HEK293 (cell line): ENCODE measurements at regions not wholly inside any gene's neighbourhood (a gene's known extent, or its start where the extent isn't known, plus 50 kb on each side); places are given as distances from the start of the nearest gene placed in this dataset.

Source experiments
- CTCF ChIP-seq: fragments of 450-650 bp; formaldehyde crosslinking; IDR thresholded peaks from 2 replicates; pipeline ENCODE4 v1.5.1; 2016; ENCODE audit warnings: missing biosample characterization, missing genetic modification characterization
- FEZF1 ChIP-seq: fragments of 450-650 bp; formaldehyde crosslinking; IDR thresholded peaks from 2 replicates; pipeline ENCODE4 v1.5.1; 2016; ENCODE audit warnings: missing biosample characterization, missing genetic modification characterization
- ZBTB11 ChIP-seq: fragments of 450-650 bp; formaldehyde crosslinking; conservative IDR thresholded peaks from 2 replicates; pipeline ENCODE4 v1.5.1; 2016; ENCODE audit warnings: low read depth, missing biosample characterization, missing genetic modification characterization
- ZBTB49 ChIP-seq: fragments of 450-650 bp; formaldehyde crosslinking; IDR thresholded peaks from 2 replicates; pipeline ENCODE4 v1.5.1; 2016; ENCODE audit warnings: missing biosample characterization, missing genetic modification characterization, low read depth
- ZBTB7A ChIP-seq: fragments of 450-650 bp; formaldehyde crosslinking; IDR thresholded peaks from 2 replicates; pipeline ENCODE4 v1.5.1; 2016; ENCODE audit warnings: low read depth, missing biosample characterization, missing genetic modification characterization
- ZNF23 ChIP-seq: fragments of 450-650 bp; formaldehyde crosslinking; IDR thresholded peaks from 2 replicates; pipeline ENCODE4 v1.5.1; 2016; ENCODE audit warnings: missing biosample characterization, missing genetic modification characterization, borderline replicate concordance
- ZNF239 ChIP-seq: fragments of 450-650 bp; formaldehyde crosslinking; IDR thresholded peaks from 2 replicates; pipeline ENCODE4 v1.5.1; 2016; ENCODE audit warnings: missing biosample characterization, missing genetic modification characterization
- ZNF449 ChIP-seq: fragments of 450-650 bp; formaldehyde crosslinking; IDR thresholded peaks from 2 replicates; pipeline ENCODE4 v1.5.1; 2017; ENCODE audit warnings: missing biosample characterization, mild to moderate bottlenecking, missing genetic modification characterization, moderate library complexity
- ZNF555 ChIP-seq: fragments of 450-650 bp; formaldehyde crosslinking; conservative IDR thresholded peaks from 2 replicates; pipeline ENCODE4 v1.5.1; 2017; ENCODE audit warnings: missing biosample characterization, mild to moderate bottlenecking, missing genetic modification characterization, inconsistent platforms
- ZNF558 ChIP-seq: fragments of 450-650 bp; formaldehyde crosslinking; IDR thresholded peaks from 2 replicates; pipeline ENCODE4 v1.5.1; 2016; ENCODE audit warnings: missing biosample characterization, missing genetic modification characterization
- ZNF580 ChIP-seq: fragments of 450-650 bp; formaldehyde crosslinking; IDR thresholded peaks from 2 replicates; pipeline ENCODE4 v1.5.1; 2016; ENCODE audit warnings: missing biosample characterization, missing genetic modification characterization

GRCh38 chr6:11640486-11640885 is 102.9 kb downstream of the TMEM170B start:
- TF ChIP-seq CTCF (tag by site-specific recombination): no peak
- no peak for TF ChIP-seq ZNF23 (tag by site-specific recombination)
- no peak for TF ChIP-seq ZNF555 (tag by site-specific recombination)
- no peak for TF ChIP-seq ZNF239 (tag by site-specific recombination)
- TF ChIP-seq ZBTB7A (tag by site-specific recombination): no peak
- TF ChIP-seq ZNF580 (tag by site-specific recombination): no peak
- TF ChIP-seq ZNF558 (tag by site-specific recombination): no peak
- no peak for TF ChIP-seq ZBTB11 (tag by site-specific recombination)
- TF ChIP-seq FEZF1 (tag by site-specific recombination): no peak
- no peak for TF ChIP-seq ZNF449 (tag by site-specific recombination)
- no peak for TF ChIP-seq ZBTB49 (tag by site-specific recombination)
